ENCODE measurements at regions not wholly inside any gene's neighbourhood (a gene's known extent, or its start where the extent isn't known, plus 50 kb on each side); places are given as distances from the start of the nearest gene placed in this dataset.

DNA sequence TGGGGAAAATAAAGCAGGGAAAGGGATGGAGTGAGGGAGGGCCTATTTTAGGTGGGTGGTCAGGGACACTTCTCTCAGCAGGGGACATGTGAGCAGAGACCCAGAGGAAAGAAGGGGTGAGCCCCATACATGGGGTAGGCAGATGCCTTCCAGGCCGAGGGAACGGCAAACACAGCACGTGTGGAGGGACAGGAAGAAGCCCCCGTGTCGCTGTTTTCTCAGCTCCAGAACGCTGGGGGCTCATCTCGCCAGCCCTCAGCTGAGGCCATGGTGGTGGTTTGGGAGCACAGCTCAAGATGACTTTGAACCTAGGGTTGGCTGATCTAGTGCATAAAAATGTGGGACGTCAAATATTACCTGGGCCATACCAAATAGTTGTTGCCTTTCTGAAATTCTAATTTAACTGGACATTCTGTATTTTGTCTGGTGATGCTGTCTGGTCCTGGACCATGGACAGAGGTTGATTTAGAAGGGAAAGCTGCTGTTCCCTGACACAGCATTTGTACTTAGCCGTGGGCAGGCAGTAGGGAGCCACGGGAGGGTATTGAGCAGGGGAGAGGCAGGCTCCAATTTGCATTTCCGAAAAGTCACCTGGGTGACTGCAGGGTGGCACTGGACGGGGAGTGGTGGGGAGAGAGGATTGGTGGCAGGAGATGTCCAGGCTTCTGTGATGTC, 53.1 kb upstream of the RUNX3 start:
- no peak for DNase-seq

DNA sequence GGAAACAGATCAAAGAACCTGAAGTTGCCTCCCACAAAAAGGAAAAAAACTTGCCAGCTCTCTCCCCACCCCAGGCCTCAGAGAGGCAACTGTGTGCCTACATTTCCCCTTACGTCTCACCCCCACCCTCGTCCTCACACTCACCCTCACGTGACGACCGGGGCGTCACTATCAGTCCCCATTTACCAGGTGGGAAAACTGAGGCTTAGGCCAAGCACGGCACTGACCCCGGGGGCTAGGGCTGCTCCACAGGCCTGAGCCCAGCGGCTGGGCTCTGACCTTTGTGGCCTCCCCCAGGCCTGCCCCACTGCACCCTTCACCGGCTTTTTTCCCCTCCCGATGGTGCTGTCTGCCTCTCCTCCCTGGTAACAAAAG, 51.5 kb upstream of the RUNX3 start:
- no peak for DNase-seq

GRCh38 chr1:24980836-24981630, 51.0 kb upstream of the RUNX3 start:
- DNase-seq: no peak

All from NCI-H510A (cell line).